ENCODE measurements at regions not wholly inside any gene's neighbourhood (a gene's known extent, or its start where the extent isn't known, plus 50 kb on each side); places are given as distances from the start of the nearest gene placed in this dataset.

- Histone ChIP-seq H4K20me1 (replicated peaks; ENCODE audit: control insufficient read depth, extremely low read depth, insufficient read depth, low read length) (no peaks in the 10 kb centered on the region), H3K9me1 (replicated peaks; ENCODE audit: control insufficient read depth, extremely low read depth, insufficient read depth, low read length) (no peaks in the 10 kb centered on the region), H3K4me3 (replicated peaks in 1 of 3; ENCODE audit: insufficient read depth in 1 of 3, low read depth in 1 of 3, low read length in 3 of 3) (no peak overlapping the region), H3K9ac (replicated peaks; ENCODE audit: extremely low read depth, insufficient read depth, low read length) (no peak overlapping the region), H3K79me2 (ENCODE audit: control insufficient read depth, insufficient read depth, low read length) (no peaks in the 10 kb centered on the region), H3K27ac (ENCODE audit: insufficient read depth, low read depth, low read length) (no peak overlapping the region), H3K36me3 (ENCODE audit: control insufficient read depth in 2 of 2, extremely low read depth in 1 of 2, insufficient read depth in 2 of 2, low read length in 2 of 2) (no peaks in the 10 kb centered on the region), H2AFZ (ENCODE audit: low read depth, low read length) (no peak overlapping the region), H3K4me1 (ENCODE audit: control insufficient read depth, extremely low read depth, insufficient read depth, low read length) (no peaks in the 10 kb centered on the region), H3K4me2 (ENCODE audit: insufficient read depth, low read length) (no peak overlapping the region), H3K9me3 (replicated peaks; ENCODE audit: control insufficient read depth, insufficient read depth, low read length) (no peaks in the 10 kb centered on the region), H3K27me3 (ENCODE audit: control insufficient read depth in 2 of 2, insufficient read depth in 2 of 2, low read length in 2 of 2) (no peaks in the 10 kb centered on the region)
- ChIA-PET POLR2A (no interaction called here), CTCF (no interaction called here)
- no TSS peak for BruUV-seq (replicated peaks)
- intact Hi-C loops (cut with micrococcal nuclease) = no loop called here
- TF ChIP-seq JUN (IDR thresholded peaks at IDR 0.05; ENCODE audit: borderline replicate concordance, insufficient read depth, insufficient read length, low read depth) = no peak
- TF ChIP-seq EZH2 (IDR thresholded peaks at IDR 0.05; ENCODE audit: borderline replicate concordance, low read depth, low read length, severe bottlenecking) = no peak
- no peak for TF ChIP-seq MAX (IDR thresholded peaks at IDR 0.05; ENCODE audit: insufficient read depth, insufficient read length)
- TF ChIP-seq POLR2A (IDR thresholded peaks at IDR 0.05; ENCODE audit: low read depth, low read length) = no peak
- no peak for TF ChIP-seq FOS (IDR thresholded peaks at IDR 0.05; ENCODE audit: borderline replicate concordance, insufficient read depth, low read length)
- TF ChIP-seq POLR2AphosphoS5 (IDR thresholded peaks at IDR 0.05; ENCODE audit: insufficient read depth, low read depth, low read length) = no peak
- dilution Hi-C loops (cut with MboI; ENCODE audit: extremely low pct_ligation_motif_present, low sequenced_read_pairs) = no loop called here
- DNase-seq (ENCODE audit: low read depth, low spot score) (no peak), FAIRE-seq (no peak)
Observed at GRCh38 chr18:40197711-40198110, 1757.3 kb upstream of the PIK3C3 start.

GRCh38 chr18:40186677-40187076 is 1768.4 kb upstream of the PIK3C3 start:
- Histone ChIP-seq H3K9me3 (replicated peaks; ENCODE audit: control insufficient read depth, insufficient read depth, low read length) (no peaks in the 10 kb centered on the region), H3K36me3 (ENCODE audit: control insufficient read depth in 2 of 2, extremely low read depth in 1 of 2, insufficient read depth in 2 of 2, low read length in 2 of 2) (no peaks in the 10 kb centered on the region), H3K9me1 (replicated peaks; ENCODE audit: control insufficient read depth, extremely low read depth, insufficient read depth, low read length) (no peaks in the 10 kb centered on the region), H3K4me1 (ENCODE audit: control insufficient read depth, extremely low read depth, insufficient read depth, low read length) (no peaks in the 10 kb centered on the region), H3K9ac (replicated peaks; ENCODE audit: extremely low read depth, insufficient read depth, low read length) (no peak overlapping the region), H3K79me2 (ENCODE audit: control insufficient read depth, insufficient read depth, low read length) (no peaks in the 10 kb centered on the region), H3K27me3 (ENCODE audit: control insufficient read depth in 2 of 2, insufficient read depth in 2 of 2, low read length in 2 of 2) (no peaks in the 10 kb centered on the region), H3K27ac (ENCODE audit: insufficient read depth, low read depth, low read length) (no peak overlapping the region), H4K20me1 (replicated peaks; ENCODE audit: control insufficient read depth, extremely low read depth, insufficient read depth, low read length) (no peaks in the 10 kb centered on the region), H3K4me3 (replicated peaks in 1 of 3; ENCODE audit: insufficient read depth in 1 of 3, low read depth in 1 of 3, low read length in 3 of 3) (no peak overlapping the region), H3K4me2 (ENCODE audit: insufficient read depth, low read length) (no peak overlapping the region), H2AFZ (ENCODE audit: low read depth, low read length) (no peak overlapping the region)
- no peak for FAIRE-seq
- no TSS peak for BruUV-seq (replicated peaks)
- TF ChIP-seq GATA2 (IDR thresholded peaks at IDR 0.05; ENCODE audit: insufficient read depth, insufficient read length, low read depth, low read length) (no peak), POLR2A (IDR thresholded peaks at IDR 0.05; ENCODE audit: low read depth, low read length) (no peak), FOS (IDR thresholded peaks at IDR 0.05; ENCODE audit: borderline replicate concordance, insufficient read depth, low read length) (no peak), EZH2 (IDR thresholded peaks at IDR 0.05; ENCODE audit: borderline replicate concordance, low read depth, low read length, severe bottlenecking) (no peak), POLR2AphosphoS5 (IDR thresholded peaks at IDR 0.05; ENCODE audit: insufficient read depth, low read depth, low read length) (no peak), CTCF (IDR thresholded peaks at IDR 0.05; ENCODE audit: extremely low read depth in 1 of 2, insufficient read depth in 1 of 2, low read depth in 1 of 2, low read length in 2 of 2) (no peak), JUN (IDR thresholded peaks at IDR 0.05; ENCODE audit: borderline replicate concordance, insufficient read depth, insufficient read length, low read depth) (no peak), MAX (IDR thresholded peaks at IDR 0.05; ENCODE audit: insufficient read depth, insufficient read length) (no peak), MYC (IDR thresholded peaks at IDR 0.05; ENCODE audit: low read depth, low read length) (no peak)
- intact Hi-C loops (cut with micrococcal nuclease) = no loop called here
- no peak for DNase-seq (ENCODE audit: low read depth, low spot score)
- POLR2A ChIA-PET = no interaction called here
- CTCF ChIA-PET = no interaction called here
- dilution Hi-C loops (cut with MboI; ENCODE audit: extremely low pct_ligation_motif_present, low sequenced_read_pairs) = no loop called here

Data from endothelial cell of umbilical vein (primary cell).